ENCODE measurements at regions not wholly inside any gene's neighbourhood (a gene's known extent, or its start where the extent isn't known, plus 50 kb on each side); places are given as distances from the start of the nearest gene placed in this dataset.

GRCh38 chr5:19270153-19270552 lies 717.8 kb downstream of the CDH18 start:
- TF ChIP-seq CTCF (IDR thresholded peaks at IDR 0.05; ENCODE audit: control extremely low read depth in 1 of 3, insufficient read depth in 1 of 3, low read depth in 1 of 3, low read length in 3 of 3) (no peak), EZH2 (IDR thresholded peaks at IDR 0.05; ENCODE audit: low read depth, low read length, severe bottlenecking) (no peak), POLR2AphosphoS5 (IDR thresholded peaks at IDR 0.05; ENCODE audit: low read depth, low read length) (no peak), USF2 (IDR thresholded peaks at IDR 0.05; ENCODE audit: low read length) (no peak), NRF1 (IDR thresholded peaks at IDR 0.05; ENCODE audit: low read depth, low read length) (no peak)

Measured in H1 (cell line).